Tibial artery (tissue), 4 donors: ENCODE measurements at regions not wholly inside any gene's neighbourhood (a gene's known extent, or its start where the extent isn't known, plus 50 kb on each side); places are given as distances from the start of the nearest gene placed in this dataset.

Experiments used
- DNase-seq, 2 donors: peaks; one replicate each; pipeline ENCODE4 v3.0.0-alpha.2; 2019
- H3K27ac ChIP-seq, 2 donors: fragments of 200-600 bp; sonication (generic) in 1 of 2; 1 replicate in 1 of 2; 2 replicates in 1 of 2; pipeline ENCODE4 v1.5.1; 2018 to 2019; ENCODE audit warnings: mild to moderate bottlenecking in 1 of 2
- H3K27me3 ChIP-seq, 2 donors: fragments of 200-600 bp; sonication (generic) in 1 of 2; one replicate each; pipeline versions ENCODE4 v1.5.1 to v1.6.0; 2016 to 2019
- H3K36me3 ChIP-seq, 3 donors: fragments of 200-600 bp; sonication (generic) in 2 of 3; one replicate each; pipeline ENCODE4 v1.5.1; 2016 to 2019; ENCODE audit warnings: mild to moderate bottlenecking in 2 of 3
- H3K4me1 ChIP-seq, 4 donors: fragments of 200-600 bp; sonication (generic) in 2 of 4; 1 replicate in 3 of 4; 2 replicates in 1 of 4; pipeline ENCODE4 v1.5.1; 2016 to 2019
- H3K4me3 ChIP-seq, 2 donors: fragments of 200-600 bp; sonication (generic) in 1 of 2; 1 replicate in 1 of 2; 2 replicates in 1 of 2; pipeline ENCODE4 v1.5.1; 2018 to 2019; ENCODE audit warnings: mild to moderate bottlenecking in 2 of 2
- H3K9me3 ChIP-seq, 3 donors: fragments of 200-600 bp; sonication (generic) in 1 of 3; one replicate each; pipeline ENCODE4 v1.5.1; 2016 to 2019
- intact Hi-C: fragments of 100-400 bp; cut with DNase I; formaldehyde crosslinking; loops from one replicate; pipeline ENCODE4 v1.15.0; 2023; ENCODE audit warnings: low total_unique reads
- TF ChIP-seq, protein P1 (sequence below), 2 experiments: fragments of 200-600 bp in 1 of 2; fragments of 450-650 bp in 1 of 2; IDR thresholded peaks; one replicate each; pipeline ENCODE4 v1.5.1; 2017 to 2019; ENCODE audit warnings: antibody characterized with exemption in 2 of 2, mild to moderate bottlenecking in 1 of 2, moderate library complexity in 1 of 2

DNA sequence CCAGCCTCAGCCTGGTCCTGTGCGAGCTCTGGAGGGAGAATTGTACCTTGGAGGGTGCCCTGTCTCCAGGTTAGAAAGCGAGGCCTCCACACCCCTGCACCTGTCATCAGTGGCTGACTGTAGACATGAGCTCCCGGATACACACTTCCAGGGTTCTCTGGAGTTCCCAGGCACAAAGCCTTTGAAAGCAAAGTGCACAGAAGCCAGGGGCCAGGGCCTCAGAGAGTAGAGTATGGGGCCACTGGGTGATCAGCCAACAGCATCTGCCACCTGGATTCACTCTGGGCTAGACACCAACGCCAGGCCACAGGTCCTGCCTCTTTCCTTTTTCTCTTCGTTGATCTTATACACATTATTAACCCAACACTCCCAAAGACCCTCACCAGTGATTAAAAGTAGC lies 239.4 kb upstream of the HDAC4 start:
- peaks cover 0 to 8% (median 7%) of the 10 kb centered on the region in 3 donors for H3K9me3 ChIP-seq
- H3K27me3 ChIP-seq = peaks cover 0 to 12% of the 10 kb centered on the region in 2 donors
- intact Hi-C loops = no loop called here
- TF ChIP-seq, protein P1, sequence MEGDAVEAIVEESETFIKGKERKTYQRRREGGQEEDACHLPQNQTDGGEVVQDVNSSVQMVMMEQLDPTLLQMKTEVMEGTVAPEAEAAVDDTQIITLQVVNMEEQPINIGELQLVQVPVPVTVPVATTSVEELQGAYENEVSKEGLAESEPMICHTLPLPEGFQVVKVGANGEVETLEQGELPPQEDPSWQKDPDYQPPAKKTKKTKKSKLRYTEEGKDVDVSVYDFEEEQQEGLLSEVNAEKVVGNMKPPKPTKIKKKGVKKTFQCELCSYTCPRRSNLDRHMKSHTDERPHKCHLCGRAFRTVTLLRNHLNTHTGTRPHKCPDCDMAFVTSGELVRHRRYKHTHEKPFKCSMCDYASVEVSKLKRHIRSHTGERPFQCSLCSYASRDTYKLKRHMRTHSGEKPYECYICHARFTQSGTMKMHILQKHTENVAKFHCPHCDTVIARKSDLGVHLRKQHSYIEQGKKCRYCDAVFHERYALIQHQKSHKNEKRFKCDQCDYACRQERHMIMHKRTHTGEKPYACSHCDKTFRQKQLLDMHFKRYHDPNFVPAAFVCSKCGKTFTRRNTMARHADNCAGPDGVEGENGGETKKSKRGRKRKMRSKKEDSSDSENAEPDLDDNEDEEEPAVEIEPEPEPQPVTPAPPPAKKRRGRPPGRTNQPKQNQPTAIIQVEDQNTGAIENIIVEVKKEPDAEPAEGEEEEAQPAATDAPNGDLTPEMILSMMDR (IDR thresholded peaks at IDR 0.05) = no peak
- H3K4me1 ChIP-seq = no peaks in the 10 kb centered on the region
- H3K27ac ChIP-seq = no peak overlapping the region
- H3K36me3 ChIP-seq = no peaks in the 10 kb centered on the region
- H3K4me3 ChIP-seq = no peak overlapping the region
- DNase-seq = no peak

DNA sequence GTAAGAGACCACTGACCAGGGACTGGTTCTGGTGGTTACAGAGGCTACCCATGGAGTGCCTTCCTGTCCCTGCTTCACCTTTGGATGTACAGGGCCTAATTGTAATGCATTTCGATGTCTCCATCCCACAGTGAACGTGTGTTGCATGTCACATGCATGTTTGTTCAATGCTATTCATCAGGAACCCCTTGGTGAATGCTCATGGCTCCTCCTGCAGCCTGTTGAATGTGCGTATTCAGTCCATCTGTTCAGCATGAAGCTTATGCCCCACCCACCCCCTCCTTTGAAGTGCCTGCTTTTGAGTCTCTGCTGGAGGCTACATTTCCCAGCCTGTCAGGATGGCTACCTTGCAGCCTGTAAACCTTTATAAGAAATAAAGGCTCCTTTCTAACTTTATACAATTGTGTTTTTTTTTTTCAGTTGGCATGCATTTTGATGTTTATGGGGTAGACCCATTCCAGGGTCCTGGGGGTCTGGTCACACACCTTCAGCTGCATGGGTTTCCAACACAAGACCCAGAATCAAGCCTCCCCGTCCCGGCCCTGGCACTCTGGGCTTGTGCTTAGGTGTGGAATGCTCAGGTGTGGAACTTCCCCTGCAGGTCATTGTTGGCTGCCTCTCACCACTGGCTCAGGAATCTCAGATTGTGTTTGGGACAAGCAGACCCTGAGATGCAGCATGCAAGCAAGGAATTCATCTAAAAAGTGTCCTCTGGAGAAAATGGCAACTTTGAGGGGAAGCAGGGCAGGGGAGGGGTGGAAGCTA lies 238.8 kb upstream of the HDAC4 start:
- peaks cover 0 to 12% of the 10 kb centered on the region in 2 donors for H3K27me3 ChIP-seq
- no peaks in the 10 kb centered on the region for H3K36me3 ChIP-seq
- peaks cover 0 to 8% (median 7%) of the 10 kb centered on the region in 3 donors for H3K9me3 ChIP-seq
- no peak overlapping the region for H3K27ac ChIP-seq
- H3K4me3 ChIP-seq = no peak overlapping the region
- intact Hi-C loops = no loop called here
- H3K4me1 ChIP-seq = no peaks in the 10 kb centered on the region
- TF ChIP-seq, protein P1 (IDR thresholded peaks at IDR 0.05) = no peak
- DNase-seq = no peak

DNA sequence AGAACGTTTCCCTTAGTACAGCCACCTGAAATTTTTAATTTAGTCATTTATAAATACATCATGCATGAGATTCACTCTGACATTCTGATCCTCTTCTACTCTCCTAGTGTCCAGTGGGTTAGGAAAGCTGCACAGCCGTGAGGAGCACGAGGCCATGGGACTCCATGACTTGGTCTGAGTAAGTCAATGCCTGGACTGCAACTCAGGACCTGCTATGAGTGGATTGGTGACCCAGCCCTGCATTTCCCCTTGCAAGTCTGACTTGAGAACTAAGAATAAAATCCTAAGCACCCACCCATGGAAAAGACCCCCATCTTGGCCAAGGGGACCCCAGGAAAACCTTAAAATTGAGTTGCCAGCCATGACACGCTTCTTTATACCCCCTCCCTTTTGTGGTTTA lies 237.6 kb upstream of the HDAC4 start:
- DNase-seq = no peak
- H3K4me3 ChIP-seq = no peak overlapping the region
- no peaks in the 10 kb centered on the region for H3K36me3 ChIP-seq
- no peaks in the 10 kb centered on the region for H3K4me1 ChIP-seq
- TF ChIP-seq, protein P1 (IDR thresholded peaks at IDR 0.05) = no peak
- H3K9me3 ChIP-seq = peaks cover 0 to 8% (median 7%) of the 10 kb centered on the region in 3 donors
- no peak overlapping the region for H3K27ac ChIP-seq
- peaks cover 0 to 12% of the 10 kb centered on the region in 2 donors for H3K27me3 ChIP-seq
- intact Hi-C loops = no loop called here

DNA sequence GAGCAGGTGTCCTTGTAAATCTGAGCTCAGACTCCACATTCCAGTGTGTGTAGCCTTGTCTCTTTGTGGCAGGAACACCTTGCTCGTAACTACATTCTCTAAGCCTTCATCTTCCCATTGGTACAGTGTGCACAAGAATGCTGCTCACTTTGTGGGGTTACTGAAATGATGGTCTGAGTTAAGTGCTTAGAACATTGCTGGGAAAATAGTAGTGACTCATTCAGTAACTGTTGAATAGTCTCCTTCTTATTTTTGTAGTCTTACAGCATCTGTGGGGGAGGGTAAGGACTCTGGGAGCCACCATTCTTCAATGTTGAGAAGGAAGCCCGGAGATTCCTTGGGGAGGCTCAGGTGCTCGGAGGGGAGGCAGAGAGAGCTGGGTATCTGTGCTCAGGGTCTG lies 236.0 kb upstream of the HDAC4 start:
- intact Hi-C loops = no loop called here
- no peak for DNase-seq
- TF ChIP-seq, protein P1 (IDR thresholded peaks at IDR 0.05) = no peak
- peaks cover 0 to 12% of the 10 kb centered on the region in 2 donors for H3K27me3 ChIP-seq
- H3K4me1 ChIP-seq = no peaks in the 10 kb centered on the region
- peaks cover 0 to 8% (median 7%) of the 10 kb centered on the region in 3 donors for H3K9me3 ChIP-seq
- H3K4me3 ChIP-seq = no peak overlapping the region
- no peaks in the 10 kb centered on the region for H3K36me3 ChIP-seq
- no peak overlapping the region for H3K27ac ChIP-seq

DNA sequence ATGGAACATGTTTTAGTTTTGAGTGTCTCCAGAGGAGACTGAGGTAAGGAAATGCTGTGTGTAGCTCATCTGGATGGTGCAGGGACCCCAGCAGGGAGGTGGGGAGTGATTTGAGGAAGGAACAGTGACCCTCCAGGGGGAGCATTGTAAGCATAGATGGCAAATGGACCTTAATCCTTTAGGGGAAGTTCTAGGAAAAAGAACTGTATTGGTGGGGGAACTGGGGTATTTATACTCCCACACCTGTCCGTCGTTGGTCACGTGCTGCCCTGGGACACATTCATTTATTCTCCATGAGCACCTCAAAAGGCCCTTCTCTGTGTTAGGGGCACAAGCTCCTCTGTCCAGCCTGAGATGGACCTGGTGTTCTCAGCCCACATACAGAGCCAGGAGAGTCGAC lies 233.9 kb upstream of the HDAC4 start:
- intact Hi-C loops = no loop called here
- Histone ChIP-seq H3K27me3 (peaks cover 0 to 8% of the 10 kb centered on the region in 2 donors), H3K4me3 (no peak overlapping the region), H3K4me1 (no peaks in the 10 kb centered on the region), H3K9me3 (peaks cover 0 to 8% (median 7%) of the 10 kb centered on the region in 3 donors), H3K36me3 (no peaks in the 10 kb centered on the region), H3K27ac (no peak overlapping the region)
- no peak for DNase-seq
- TF ChIP-seq, protein P1 (IDR thresholded peaks at IDR 0.05) = no peak
